Esophagus squamous epithelium (tissue), 4 donors: ENCODE measurements at regions not wholly inside any gene's neighbourhood (a gene's known extent, or its start where the extent isn't known, plus 50 kb on each side); places are given as distances from the start of the nearest gene placed in this dataset.

Source experiments
- POLR2A ChIP-seq, 4 donors: fragments of 450-650 bp; IDR thresholded peaks; one replicate each; pipeline ENCODE4 v1.6.1; 2017; ENCODE audit warnings: antibody characterized with exemption in 4 of 4, mild to moderate bottlenecking in 4 of 4, moderate library complexity in 3 of 4
- TF ChIP-seq, protein P1 (sequence below), 6 experiments: fragments of 450-650 bp in 4 of 6; fragments of 200-600 bp in 2 of 6; sonication (generic) in 2 of 6; IDR thresholded peaks; one replicate each; pipeline ENCODE4 v1.5.1; 2016 to 2019; ENCODE audit warnings: antibody characterized with exemption in 6 of 6, mild to moderate bottlenecking in 4 of 6, moderate library complexity in 4 of 6

GRCh38 chr14:98119739-98120138 is 1152.3 kb downstream of the BCL11B start:
- TF ChIP-seq, protein P1, sequence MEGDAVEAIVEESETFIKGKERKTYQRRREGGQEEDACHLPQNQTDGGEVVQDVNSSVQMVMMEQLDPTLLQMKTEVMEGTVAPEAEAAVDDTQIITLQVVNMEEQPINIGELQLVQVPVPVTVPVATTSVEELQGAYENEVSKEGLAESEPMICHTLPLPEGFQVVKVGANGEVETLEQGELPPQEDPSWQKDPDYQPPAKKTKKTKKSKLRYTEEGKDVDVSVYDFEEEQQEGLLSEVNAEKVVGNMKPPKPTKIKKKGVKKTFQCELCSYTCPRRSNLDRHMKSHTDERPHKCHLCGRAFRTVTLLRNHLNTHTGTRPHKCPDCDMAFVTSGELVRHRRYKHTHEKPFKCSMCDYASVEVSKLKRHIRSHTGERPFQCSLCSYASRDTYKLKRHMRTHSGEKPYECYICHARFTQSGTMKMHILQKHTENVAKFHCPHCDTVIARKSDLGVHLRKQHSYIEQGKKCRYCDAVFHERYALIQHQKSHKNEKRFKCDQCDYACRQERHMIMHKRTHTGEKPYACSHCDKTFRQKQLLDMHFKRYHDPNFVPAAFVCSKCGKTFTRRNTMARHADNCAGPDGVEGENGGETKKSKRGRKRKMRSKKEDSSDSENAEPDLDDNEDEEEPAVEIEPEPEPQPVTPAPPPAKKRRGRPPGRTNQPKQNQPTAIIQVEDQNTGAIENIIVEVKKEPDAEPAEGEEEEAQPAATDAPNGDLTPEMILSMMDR (IDR thresholded peaks at IDR 0.05), result no peak
- TF ChIP-seq POLR2A (IDR thresholded peaks at IDR 0.05), result no peak
